ENCODE measurements at regions not wholly inside any gene's neighbourhood (a gene's known extent, or its start where the extent isn't known, plus 50 kb on each side); places are given as distances from the start of the nearest gene placed in this dataset.
"Not testable (repeated sequence)": the region's sequence is repeated elsewhere in the genome, so short reads cannot be mapped to it uniquely, and the experiment has no call there.

DNA sequence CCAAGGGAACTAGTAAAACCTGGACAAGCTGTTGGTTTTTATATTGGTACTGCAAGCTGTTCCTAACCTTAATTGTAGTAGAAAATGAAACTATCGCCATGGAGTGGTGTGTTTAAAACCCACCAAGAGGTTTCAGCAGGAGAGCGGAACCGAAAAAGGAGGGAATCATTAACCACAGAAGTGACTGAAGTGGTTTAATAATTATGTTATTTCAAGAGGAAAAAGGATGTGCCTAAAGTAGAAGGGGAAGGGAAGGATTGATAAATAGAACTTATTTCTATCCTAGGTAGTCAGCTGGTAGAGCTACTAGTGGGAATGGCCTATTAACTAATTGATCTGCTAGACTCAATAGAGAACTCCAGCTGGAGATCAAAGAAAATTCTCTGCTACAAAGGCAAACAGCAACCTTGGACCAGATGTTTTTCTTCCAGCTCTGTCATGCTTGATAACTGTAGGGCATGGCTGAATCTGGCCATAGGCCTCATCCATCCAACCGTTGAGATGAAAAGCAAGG lies 91.8 kb downstream of the BAMBI start:
- Histone ChIP-seq H3K4me3 (ENCODE audit: low read depth, low read length, poor library complexity, severe bottlenecking) (no peak overlapping the region), H3K27me3 (ENCODE audit: insufficient read depth, low read length) (no peaks in the 10 kb centered on the region), H3K9me2 (ENCODE audit: low read depth, low read length) (no peaks in the 10 kb centered on the region), H3K36me3 (ENCODE audit: insufficient read depth, low read length) (no peaks in the 10 kb centered on the region), H4K20me1 (ENCODE audit: insufficient read depth, low read length) (no peaks in the 10 kb centered on the region), H3K27ac (ENCODE audit: low read depth, low read length, poor library complexity, severe bottlenecking) (no peak overlapping the region), H3K9me3 (ENCODE audit: low read length) (no peaks in the 10 kb centered on the region), H2AFZ (ENCODE audit: low read length) (no peak overlapping the region), H3K4me1 (ENCODE audit: insufficient read depth, low read length, severe bottlenecking) (no peaks in the 10 kb centered on the region), H3F3A (ENCODE audit: insufficient read depth, low read length) (no peaks in the 10 kb centered on the region), H3K9ac (ENCODE audit: low read length) (no peak overlapping the region), H3K4me2 (ENCODE audit: low read length) (no peak overlapping the region), H3K79me2 (ENCODE audit: insufficient read depth, low read length) (no peaks in the 10 kb centered on the region)
- no peak for TF ChIP-seq EZH2 (IDR thresholded peaks at IDR 0.05; ENCODE audit: borderline replicate concordance, low read length)
- TF ChIP-seq, protein P1, sequence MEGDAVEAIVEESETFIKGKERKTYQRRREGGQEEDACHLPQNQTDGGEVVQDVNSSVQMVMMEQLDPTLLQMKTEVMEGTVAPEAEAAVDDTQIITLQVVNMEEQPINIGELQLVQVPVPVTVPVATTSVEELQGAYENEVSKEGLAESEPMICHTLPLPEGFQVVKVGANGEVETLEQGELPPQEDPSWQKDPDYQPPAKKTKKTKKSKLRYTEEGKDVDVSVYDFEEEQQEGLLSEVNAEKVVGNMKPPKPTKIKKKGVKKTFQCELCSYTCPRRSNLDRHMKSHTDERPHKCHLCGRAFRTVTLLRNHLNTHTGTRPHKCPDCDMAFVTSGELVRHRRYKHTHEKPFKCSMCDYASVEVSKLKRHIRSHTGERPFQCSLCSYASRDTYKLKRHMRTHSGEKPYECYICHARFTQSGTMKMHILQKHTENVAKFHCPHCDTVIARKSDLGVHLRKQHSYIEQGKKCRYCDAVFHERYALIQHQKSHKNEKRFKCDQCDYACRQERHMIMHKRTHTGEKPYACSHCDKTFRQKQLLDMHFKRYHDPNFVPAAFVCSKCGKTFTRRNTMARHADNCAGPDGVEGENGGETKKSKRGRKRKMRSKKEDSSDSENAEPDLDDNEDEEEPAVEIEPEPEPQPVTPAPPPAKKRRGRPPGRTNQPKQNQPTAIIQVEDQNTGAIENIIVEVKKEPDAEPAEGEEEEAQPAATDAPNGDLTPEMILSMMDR (IDR thresholded peaks at IDR 0.05; ENCODE audit: low read length) = no peak

DNA sequence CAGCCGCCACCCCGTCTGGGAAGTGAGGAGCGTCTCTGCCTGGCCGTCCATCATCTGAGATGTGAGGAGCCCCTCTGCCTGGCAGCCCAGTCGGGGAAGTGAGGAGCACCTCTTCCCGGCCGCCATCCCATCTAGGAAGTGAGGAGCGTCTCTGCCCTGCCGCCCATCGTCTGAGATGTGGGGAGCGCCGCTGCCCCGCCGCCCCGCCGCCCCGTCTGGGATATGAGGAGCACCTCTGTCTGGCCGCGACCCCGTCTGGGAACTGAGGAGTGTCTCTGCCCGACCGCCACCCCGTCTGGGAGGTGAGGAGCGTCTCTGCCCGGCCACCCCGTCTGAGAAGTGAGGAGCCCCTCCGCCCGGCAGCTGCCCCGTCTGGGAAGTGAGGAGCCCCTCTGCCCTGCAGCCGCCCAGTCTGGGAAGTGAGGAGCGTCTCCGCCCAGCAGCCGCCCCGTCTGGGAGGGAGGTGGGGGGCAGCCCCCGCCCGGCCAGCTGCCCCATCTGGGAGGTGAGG lies 94.3 kb downstream of the BAMBI start:
- H3K36me3 ChIP-seq (ENCODE audit: insufficient read depth, low read length); H3F3A ChIP-seq (ENCODE audit: insufficient read depth, low read length); H4K20me1 ChIP-seq (ENCODE audit: insufficient read depth, low read length); H2AFZ ChIP-seq (ENCODE audit: low read length); H3K4me3 ChIP-seq (ENCODE audit: low read depth, low read length, poor library complexity, severe bottlenecking); H3K9ac ChIP-seq (ENCODE audit: low read length); H3K9me2 ChIP-seq (ENCODE audit: low read depth, low read length); H3K9me3 ChIP-seq (ENCODE audit: low read length); H3K4me1 ChIP-seq (ENCODE audit: insufficient read depth, low read length, severe bottlenecking); H3K27me3 ChIP-seq (ENCODE audit: insufficient read depth, low read length); H3K27ac ChIP-seq (ENCODE audit: low read depth, low read length, poor library complexity, severe bottlenecking); H3K4me2 ChIP-seq (ENCODE audit: low read length); H3K79me2 ChIP-seq (ENCODE audit: insufficient read depth, low read length): not testable (repeated sequence)

DNA sequence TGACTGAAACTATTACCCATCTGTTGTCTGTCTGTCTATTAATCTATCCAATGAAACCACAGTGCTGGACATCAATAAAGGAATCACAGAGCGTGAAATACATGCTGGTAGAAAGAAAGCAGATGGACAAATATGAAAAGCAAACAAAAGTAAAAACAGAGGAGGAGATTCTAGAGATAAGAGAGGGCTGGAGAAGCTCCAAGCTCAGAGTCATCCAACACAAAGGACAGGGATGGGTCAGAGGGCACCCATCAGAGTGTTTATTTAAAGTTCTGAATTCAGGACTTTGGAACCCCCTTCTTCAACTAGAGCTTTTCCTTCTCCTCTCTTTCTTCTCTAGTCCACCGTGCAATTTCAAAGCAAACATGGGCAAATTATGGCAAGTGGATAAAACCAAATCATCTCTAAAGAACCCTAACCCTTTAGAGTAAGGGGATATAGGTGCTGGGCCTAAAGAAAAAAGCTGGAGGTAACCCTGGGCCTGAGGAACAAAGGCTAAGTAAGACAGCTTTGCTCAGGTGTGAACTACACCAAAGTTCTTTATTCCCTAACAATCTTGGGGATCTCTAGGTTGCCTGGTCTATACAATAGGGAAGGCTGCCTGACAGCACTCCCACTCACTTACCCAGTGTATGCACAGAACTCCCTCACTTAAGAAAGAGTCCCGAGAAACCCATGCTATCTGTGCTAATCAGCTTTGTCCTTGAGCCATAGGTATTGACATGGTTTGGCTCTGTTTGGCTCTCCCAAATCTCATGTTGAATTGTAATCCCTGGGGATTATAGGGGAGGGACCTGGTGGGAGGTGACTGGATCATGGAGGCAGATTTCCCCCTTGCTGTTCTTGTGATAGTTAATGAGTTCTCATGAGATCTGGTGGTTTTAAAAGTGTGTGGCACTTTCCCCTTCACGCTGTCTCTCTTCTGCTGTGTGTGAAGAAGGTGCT lies 97.0 kb downstream of the BAMBI start:
- Histone ChIP-seq H3K36me3 (ENCODE audit: insufficient read depth, low read length) (no peaks in the 10 kb centered on the region), H4K20me1 (ENCODE audit: insufficient read depth, low read length) (no peaks in the 10 kb centered on the region), H3K4me3 (ENCODE audit: low read depth, low read length, poor library complexity, severe bottlenecking) (no peak overlapping the region), H3F3A (ENCODE audit: insufficient read depth, low read length) (no peaks in the 10 kb centered on the region), H3K9me3 (ENCODE audit: low read length) (no peaks in the 10 kb centered on the region), H3K4me1 (ENCODE audit: insufficient read depth, low read length, severe bottlenecking) (no peaks in the 10 kb centered on the region), H3K4me2 (ENCODE audit: low read length) (no peak overlapping the region), H3K27ac (ENCODE audit: low read depth, low read length, poor library complexity, severe bottlenecking) (no peak overlapping the region), H3K79me2 (ENCODE audit: insufficient read depth, low read length) (no peaks in the 10 kb centered on the region), H2AFZ (ENCODE audit: low read length) (no peak overlapping the region), H3K27me3 (ENCODE audit: insufficient read depth, low read length) (no peaks in the 10 kb centered on the region), H3K9ac (ENCODE audit: low read length) (no peak overlapping the region), H3K9me2 (ENCODE audit: low read depth, low read length) (no peaks in the 10 kb centered on the region)
- TF ChIP-seq EZH2 (IDR thresholded peaks at IDR 0.05; ENCODE audit: borderline replicate concordance, low read length) = no peak
- TF ChIP-seq, protein P1 (IDR thresholded peaks at IDR 0.05; ENCODE audit: low read length) = no peak

Measured in OCI-LY1 (cell line).